ENCODE measurements at regions not wholly inside any gene's neighbourhood (a gene's known extent, or its start where the extent isn't known, plus 50 kb on each side); places are given as distances from the start of the nearest gene placed in this dataset.

- no peak for DNase-seq
Observed at GRCh38 chr10:78277314-78278057, 243.8 kb downstream of the RPS24 start.

GRCh38 chr10:78278058-78278404 lies 244.4 kb downstream of the RPS24 start:
- no peak for DNase-seq

- no peak for DNase-seq
Observed at GRCh38 chr10:78279756-78280155, 246.1 kb downstream of the RPS24 start.

GRCh38 chr10:78280604-78281003 lies 246.9 kb downstream of the RPS24 start:
- DNase-seq, result no peak

- DNase-seq, result no peak
Observed at GRCh38 chr10:78281627-78282026, 248.0 kb downstream of the RPS24 start.

GRCh38 chr10:78283069-78283682 lies 249.5 kb downstream of the RPS24 start:
- no peak for DNase-seq

GRCh38 chr10:78284381-78284780 lies 250.7 kb downstream of the RPS24 start:
- DNase-seq, result no peak

- DNase-seq, result no peak
Observed at GRCh38 chr10:78285226-78285625, 251.6 kb downstream of the RPS24 start.

GRCh38 chr10:78286186-78286585 lies 252.5 kb downstream of the RPS24 start:
- DNase-seq, result no peak

- no peak for DNase-seq
Observed at GRCh38 chr10:78286668-78287067, 253.0 kb downstream of the RPS24 start.

- no peak for DNase-seq
Observed at GRCh38 chr10:78287618-78288017, 254.0 kb downstream of the RPS24 start.

- no peak for DNase-seq
Observed at GRCh38 chr10:78288663-78289062, 255.0 kb downstream of the RPS24 start.

GRCh38 chr10:78290131-78290750 lies 256.6 kb downstream of the RPS24 start:
- DNase-seq, result no peak

- DNase-seq, result no peak
Observed at GRCh38 chr10:78291722-78292121, 258.1 kb downstream of the RPS24 start.

- DNase-seq, result no peak
Observed at GRCh38 chr10:78292250-78292981, 258.8 kb downstream of the RPS24 start.

- no peak for DNase-seq
Observed at GRCh38 chr10:78292982-78293865, 259.6 kb downstream of the RPS24 start.

- DNase-seq, result no peak
Observed at GRCh38 chr10:78295242-78295641, 261.6 kb downstream of the RPS24 start.

- no peak for DNase-seq
Observed at GRCh38 chr10:78296785-78297184, 263.1 kb downstream of the RPS24 start.

- no peak for DNase-seq
Observed at GRCh38 chr10:78297997-78298396, 264.3 kb downstream of the RPS24 start.

- DNase-seq, result no peak
Observed at GRCh38 chr10:78298835-78299234, 265.2 kb downstream of the RPS24 start.

- peak; percentile 32 to 35 for DNase-seq
Observed at GRCh38 chr10:78299851-78300468, 266.3 kb downstream of the RPS24 start.

GRCh38 chr10:78300526-78300925 lies 266.9 kb downstream of the RPS24 start:
- no peak for DNase-seq

Data from CD4-positive, alpha-beta T cell treated with Interferon alpha-2 for 1 hour (primary cell).